ENCODE measurements at regions not wholly inside any gene's neighbourhood (a gene's known extent, or its start where the extent isn't known, plus 50 kb on each side); places are given as distances from the start of the nearest gene placed in this dataset.

- H3K4me2 ChIP-seq (ENCODE audit: low read length): no peak overlapping the region
- H3K9ac ChIP-seq (ENCODE audit: low read length): no peak overlapping the region
- no peaks in the 10 kb centered on the region for H3K79me2 ChIP-seq (ENCODE audit: insufficient read depth, low read length)
- H3K9me2 ChIP-seq (ENCODE audit: low read depth, low read length): no peaks in the 10 kb centered on the region
- H3K4me3 ChIP-seq (ENCODE audit: low read depth, low read length, poor library complexity, severe bottlenecking): no peak overlapping the region
- H2AFZ ChIP-seq (ENCODE audit: low read length): no peak overlapping the region
- H3K4me1 ChIP-seq (ENCODE audit: insufficient read depth, low read length, severe bottlenecking): no peaks in the 10 kb centered on the region
- no peaks in the 10 kb centered on the region for H4K20me1 ChIP-seq (ENCODE audit: insufficient read depth, low read length)
- H3F3A ChIP-seq (ENCODE audit: insufficient read depth, low read length): no peaks in the 10 kb centered on the region
- no peak overlapping the region for H3K27ac ChIP-seq (ENCODE audit: low read depth, low read length, poor library complexity, severe bottlenecking)
- no peaks in the 10 kb centered on the region for H3K36me3 ChIP-seq (ENCODE audit: insufficient read depth, low read length)
- TF ChIP-seq CTCF (IDR thresholded peaks at IDR 0.05; ENCODE audit: low read length): no peak
- H3K9me3 ChIP-seq (ENCODE audit: low read length): no peaks in the 10 kb centered on the region
- 0 out of 2 replicates have a peak, but pooled peaks cover 4% of the 10 kb centered on the region for H3K27me3 ChIP-seq (ENCODE audit: insufficient read depth, low read length)
These were observed 55.3 kb upstream of the NRBF2 start for GRCh38 chr10:63077800-63078199.

- Histone ChIP-seq H3F3A (ENCODE audit: insufficient read depth, low read length) (no peaks in the 10 kb centered on the region), H3K9me2 (ENCODE audit: low read depth, low read length) (no peaks in the 10 kb centered on the region), H3K4me2 (ENCODE audit: low read length) (no peak overlapping the region), H3K9me3 (ENCODE audit: low read length) (no peaks in the 10 kb centered on the region), H3K4me1 (ENCODE audit: insufficient read depth, low read length, severe bottlenecking) (no peaks in the 10 kb centered on the region), H3K9ac (ENCODE audit: low read length) (no peak overlapping the region), H3K79me2 (ENCODE audit: insufficient read depth, low read length) (no peaks in the 10 kb centered on the region), H3K27ac (ENCODE audit: low read depth, low read length, poor library complexity, severe bottlenecking) (no peak overlapping the region), H4K20me1 (ENCODE audit: insufficient read depth, low read length) (no peaks in the 10 kb centered on the region), H3K36me3 (ENCODE audit: insufficient read depth, low read length) (no peaks in the 10 kb centered on the region), H3K27me3 (ENCODE audit: insufficient read depth, low read length) (0 out of 2 replicates have a peak, but pooled peaks cover 4% of the 10 kb centered on the region), H3K4me3 (ENCODE audit: low read depth, low read length, poor library complexity, severe bottlenecking) (no peak overlapping the region), H2AFZ (ENCODE audit: low read length) (no peak overlapping the region)
- no peak for TF ChIP-seq CTCF (IDR thresholded peaks at IDR 0.05; ENCODE audit: low read length)
- TF ChIP-seq EZH2 (IDR thresholded peaks at IDR 0.05; ENCODE audit: borderline replicate concordance, low read length): no peak
These were observed 60.2 kb upstream of the NRBF2 start for GRCh38 chr10:63072951-63073350.

- no peak overlapping the region for H3K4me3 ChIP-seq (ENCODE audit: low read depth, low read length, poor library complexity, severe bottlenecking)
- no peaks in the 10 kb centered on the region for H3K36me3 ChIP-seq (ENCODE audit: insufficient read depth, low read length)
- H2AFZ ChIP-seq (ENCODE audit: low read length): no peak overlapping the region
- no peaks in the 10 kb centered on the region for H3K9me3 ChIP-seq (ENCODE audit: low read length)
- H3K4me1 ChIP-seq (ENCODE audit: insufficient read depth, low read length, severe bottlenecking): no peaks in the 10 kb centered on the region
- 0 out of 2 replicates have a peak, but pooled peaks cover 4% of the 10 kb centered on the region for H3K27me3 ChIP-seq (ENCODE audit: insufficient read depth, low read length)
- H3F3A ChIP-seq (ENCODE audit: insufficient read depth, low read length): no peaks in the 10 kb centered on the region
- H3K9ac ChIP-seq (ENCODE audit: low read length): no peak overlapping the region
- H3K27ac ChIP-seq (ENCODE audit: low read depth, low read length, poor library complexity, severe bottlenecking): no peak overlapping the region
- TF ChIP-seq CTCF (IDR thresholded peaks at IDR 0.05; ENCODE audit: low read length): no peak
- H4K20me1 ChIP-seq (ENCODE audit: insufficient read depth, low read length): no peaks in the 10 kb centered on the region
- no peaks in the 10 kb centered on the region; the same call in 1 of the 2 replicates for H3K9me2 ChIP-seq (ENCODE audit: low read depth, low read length)
- no peaks in the 10 kb centered on the region for H3K79me2 ChIP-seq (ENCODE audit: insufficient read depth, low read length)
- H3K4me2 ChIP-seq (ENCODE audit: low read length): no peak overlapping the region
These were observed 62.0 kb upstream of the NRBF2 start for GRCh38 chr10:63071145-63071544.

Data from OCI-LY1 (cell line).